Neural cell (in vitro differentiated cells): ENCODE measurements at regions not wholly inside any gene's neighbourhood (a gene's known extent, or its start where the extent isn't known, plus 50 kb on each side); places are given as distances from the start of the nearest gene placed in this dataset.

Source experiments
- CTCF ChIP-seq: fragments of 450-650 bp; IDR thresholded peaks from 2 replicates; pipeline ENCODE4 v1.5.1; 2014; ENCODE audit warnings: antibody characterized with exemption, mild to moderate bottlenecking, moderate library complexity; ENCODE audit not compliant: poor library complexity, severe bottlenecking
- EP300 ChIP-seq: fragments of 450-650 bp; conservative IDR thresholded peaks from 2 replicates; pipeline ENCODE4 v1.6.1; 2014; ENCODE audit warnings: antibody characterized with exemption, mild to moderate bottlenecking, moderate library complexity; ENCODE audit not compliant: poor library complexity, severe bottlenecking
- POLR2AphosphoS5 ChIP-seq: IDR thresholded peaks from 2 replicates; pipeline ENCODE4 v1.6.1; 2012
- RAD21 ChIP-seq: fragments of 450-650 bp; conservative IDR thresholded peaks from 2 replicates; pipeline ENCODE4 v1.6.1; 2014; ENCODE audit warnings: antibody characterized with exemption, mild to moderate bottlenecking, moderate library complexity
- TF ChIP-seq, protein P1 (sequence below): IDR thresholded peaks from 2 replicates; pipeline ENCODE4 v1.6.1; 2012; ENCODE audit warnings: borderline replicate concordance

DNA sequence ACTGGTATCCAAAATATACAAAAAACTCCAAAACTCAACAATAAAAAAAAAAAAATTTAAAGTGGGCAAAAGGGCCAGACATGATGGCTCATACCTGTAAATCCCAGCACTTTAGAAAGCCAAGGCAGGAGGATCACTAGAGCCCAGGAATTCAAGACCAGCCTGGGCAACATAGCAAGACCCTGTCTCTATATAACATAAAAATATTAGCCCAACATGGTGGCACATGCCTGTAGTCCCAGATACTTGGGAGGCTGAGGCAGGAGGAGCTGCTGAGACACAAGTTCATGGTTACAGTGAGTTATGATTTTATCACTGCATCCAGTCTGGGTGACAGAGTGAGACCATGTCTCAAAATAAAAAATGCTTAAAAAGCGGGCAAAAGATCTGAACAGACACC lies 121.0 kb upstream of the BEND6 start:
- TF ChIP-seq CTCF (no peak), EP300 (no peak), POLR2AphosphoS5 (no peak), RAD21 (no peak)
- TF ChIP-seq, protein P1, sequence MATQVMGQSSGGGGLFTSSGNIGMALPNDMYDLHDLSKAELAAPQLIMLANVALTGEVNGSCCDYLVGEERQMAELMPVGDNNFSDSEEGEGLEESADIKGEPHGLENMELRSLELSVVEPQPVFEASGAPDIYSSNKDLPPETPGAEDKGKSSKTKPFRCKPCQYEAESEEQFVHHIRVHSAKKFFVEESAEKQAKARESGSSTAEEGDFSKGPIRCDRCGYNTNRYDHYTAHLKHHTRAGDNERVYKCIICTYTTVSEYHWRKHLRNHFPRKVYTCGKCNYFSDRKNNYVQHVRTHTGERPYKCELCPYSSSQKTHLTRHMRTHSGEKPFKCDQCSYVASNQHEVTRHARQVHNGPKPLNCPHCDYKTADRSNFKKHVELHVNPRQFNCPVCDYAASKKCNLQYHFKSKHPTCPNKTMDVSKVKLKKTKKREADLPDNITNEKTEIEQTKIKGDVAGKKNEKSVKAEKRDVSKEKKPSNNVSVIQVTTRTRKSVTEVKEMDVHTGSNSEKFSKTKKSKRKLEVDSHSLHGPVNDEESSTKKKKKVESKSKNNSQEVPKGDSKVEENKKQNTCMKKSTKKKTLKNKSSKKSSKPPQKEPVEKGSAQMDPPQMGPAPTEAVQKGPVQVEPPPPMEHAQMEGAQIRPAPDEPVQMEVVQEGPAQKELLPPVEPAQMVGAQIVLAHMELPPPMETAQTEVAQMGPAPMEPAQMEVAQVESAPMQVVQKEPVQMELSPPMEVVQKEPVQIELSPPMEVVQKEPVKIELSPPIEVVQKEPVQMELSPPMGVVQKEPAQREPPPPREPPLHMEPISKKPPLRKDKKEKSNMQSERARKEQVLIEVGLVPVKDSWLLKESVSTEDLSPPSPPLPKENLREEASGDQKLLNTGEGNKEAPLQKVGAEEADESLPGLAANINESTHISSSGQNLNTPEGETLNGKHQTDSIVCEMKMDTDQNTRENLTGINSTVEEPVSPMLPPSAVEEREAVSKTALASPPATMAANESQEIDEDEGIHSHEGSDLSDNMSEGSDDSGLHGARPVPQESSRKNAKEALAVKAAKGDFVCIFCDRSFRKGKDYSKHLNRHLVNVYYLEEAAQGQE = no peak
